ENCODE measurements at regions not wholly inside any gene's neighbourhood (a gene's known extent, or its start where the extent isn't known, plus 50 kb on each side); places are given as distances from the start of the nearest gene placed in this dataset.

GRCh38 chr1:30336550-30337323 lies 386.6 kb downstream of the MATN1 start:
- TF ChIP-seq, protein P1, sequence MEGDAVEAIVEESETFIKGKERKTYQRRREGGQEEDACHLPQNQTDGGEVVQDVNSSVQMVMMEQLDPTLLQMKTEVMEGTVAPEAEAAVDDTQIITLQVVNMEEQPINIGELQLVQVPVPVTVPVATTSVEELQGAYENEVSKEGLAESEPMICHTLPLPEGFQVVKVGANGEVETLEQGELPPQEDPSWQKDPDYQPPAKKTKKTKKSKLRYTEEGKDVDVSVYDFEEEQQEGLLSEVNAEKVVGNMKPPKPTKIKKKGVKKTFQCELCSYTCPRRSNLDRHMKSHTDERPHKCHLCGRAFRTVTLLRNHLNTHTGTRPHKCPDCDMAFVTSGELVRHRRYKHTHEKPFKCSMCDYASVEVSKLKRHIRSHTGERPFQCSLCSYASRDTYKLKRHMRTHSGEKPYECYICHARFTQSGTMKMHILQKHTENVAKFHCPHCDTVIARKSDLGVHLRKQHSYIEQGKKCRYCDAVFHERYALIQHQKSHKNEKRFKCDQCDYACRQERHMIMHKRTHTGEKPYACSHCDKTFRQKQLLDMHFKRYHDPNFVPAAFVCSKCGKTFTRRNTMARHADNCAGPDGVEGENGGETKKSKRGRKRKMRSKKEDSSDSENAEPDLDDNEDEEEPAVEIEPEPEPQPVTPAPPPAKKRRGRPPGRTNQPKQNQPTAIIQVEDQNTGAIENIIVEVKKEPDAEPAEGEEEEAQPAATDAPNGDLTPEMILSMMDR (IDR thresholded peaks at IDR 0.05; ENCODE audit: low read depth, low read length, poor library complexity, severe bottlenecking): no peak
- no peak for TF ChIP-seq EZH2phosphoT487 (IDR thresholded peaks at IDR 0.05; ENCODE audit: borderline replicate concordance, low read length)
- Histone ChIP-seq H3K79me2 (ENCODE audit: control insufficient read depth, low read length) (no peaks in the 10 kb centered on the region), H3K4me3 (ENCODE audit: low read length) (no peak overlapping the region), H3K27ac (ENCODE audit: low read depth, low read length) (no peak overlapping the region), H3K27me3 (ENCODE audit: control insufficient read depth, low read length) (no peaks in the 10 kb centered on the region), H3K36me3 (ENCODE audit: control insufficient read depth, low read length) (no peaks in the 10 kb centered on the region), H4K20me1 (ENCODE audit: control insufficient read depth, insufficient read depth, low read depth, low read length) (no peaks in the 10 kb centered on the region), H3K4me2 (ENCODE audit: low read length) (no peak overlapping the region), H3K4me1 (ENCODE audit: control insufficient read depth, low read length) (no peaks in the 10 kb centered on the region), H3F3A (ENCODE audit: control insufficient read depth, insufficient read depth) (no peaks in the 10 kb centered on the region), H3K9me2 (replicated peaks; ENCODE audit: control insufficient read depth, low read length) (no peaks in the 10 kb centered on the region), H3K9me3 (ENCODE audit: control insufficient read depth, insufficient read depth, low read length) (no peaks in the 10 kb centered on the region)

GRCh38 chr1:30335997-30336390 lies 387.4 kb downstream of the MATN1 start:
- Histone ChIP-seq H3K9me2 (replicated peaks; ENCODE audit: control insufficient read depth, low read length) (no peaks in the 10 kb centered on the region), H3K27me3 (ENCODE audit: control insufficient read depth, low read length) (no peaks in the 10 kb centered on the region), H3K79me2 (ENCODE audit: control insufficient read depth, low read length) (no peaks in the 10 kb centered on the region), H3K36me3 (ENCODE audit: control insufficient read depth, low read length) (no peaks in the 10 kb centered on the region), H3F3A (ENCODE audit: control insufficient read depth, insufficient read depth) (no peaks in the 10 kb centered on the region), H4K20me1 (ENCODE audit: control insufficient read depth, insufficient read depth, low read depth, low read length) (no peaks in the 10 kb centered on the region), H3K4me3 (ENCODE audit: low read length) (no peak overlapping the region), H3K27ac (ENCODE audit: low read depth, low read length) (no peak overlapping the region), H3K4me2 (ENCODE audit: low read length) (no peak overlapping the region), H3K4me1 (ENCODE audit: control insufficient read depth, low read length) (no peaks in the 10 kb centered on the region), H3K9me3 (ENCODE audit: control insufficient read depth, insufficient read depth, low read length) (no peaks in the 10 kb centered on the region)
- no peak for TF ChIP-seq EZH2phosphoT487 (IDR thresholded peaks at IDR 0.05; ENCODE audit: borderline replicate concordance, low read length)
- TF ChIP-seq, protein P1 (IDR thresholded peaks at IDR 0.05; ENCODE audit: low read depth, low read length, poor library complexity, severe bottlenecking): no peak

GRCh38 chr1:30335389-30335996 lies 387.9 kb downstream of the MATN1 start:
- Histone ChIP-seq H3K27ac (ENCODE audit: low read depth, low read length) (no peak overlapping the region), H4K20me1 (ENCODE audit: control insufficient read depth, insufficient read depth, low read depth, low read length) (no peaks in the 10 kb centered on the region), H3K9me3 (ENCODE audit: control insufficient read depth, insufficient read depth, low read length) (no peaks in the 10 kb centered on the region), H3F3A (ENCODE audit: control insufficient read depth, insufficient read depth) (no peaks in the 10 kb centered on the region), H3K4me2 (ENCODE audit: low read length) (no peak overlapping the region), H3K36me3 (ENCODE audit: control insufficient read depth, low read length) (no peaks in the 10 kb centered on the region), H3K4me1 (ENCODE audit: control insufficient read depth, low read length) (no peaks in the 10 kb centered on the region), H3K4me3 (ENCODE audit: low read length) (no peak overlapping the region), H3K79me2 (ENCODE audit: control insufficient read depth, low read length) (no peaks in the 10 kb centered on the region), H3K9me2 (replicated peaks; ENCODE audit: control insufficient read depth, low read length) (no peaks in the 10 kb centered on the region), H3K27me3 (ENCODE audit: control insufficient read depth, low read length) (no peaks in the 10 kb centered on the region)
- TF ChIP-seq EZH2phosphoT487 (IDR thresholded peaks at IDR 0.05; ENCODE audit: borderline replicate concordance, low read length): no peak
- TF ChIP-seq, protein P1 (IDR thresholded peaks at IDR 0.05; ENCODE audit: low read depth, low read length, poor library complexity, severe bottlenecking): no peak
